Stomach (tissue), 8 donors: ENCODE measurements at regions not wholly inside any gene's neighbourhood (a gene's known extent, or its start where the extent isn't known, plus 50 kb on each side); places are given as distances from the start of the nearest gene placed in this dataset.

Source experiments
- DNase-seq, 2 donors: peaks; one replicate each; pipeline versions ENCODE4 v3.0.0 to v3.0.0-alpha.2; 2013 to 2019
- H3K27ac ChIP-seq, 5 donors: fragments of 200-600 bp in 4 of 5; sonication (generic) in 4 of 5; one replicate each; pipeline ENCODE4 v1.5.1; 2013 to 2019; ENCODE audit warnings: mild to moderate bottlenecking in 1 of 5, moderate library complexity in 1 of 5
- H3K27me3 ChIP-seq, 3 donors: fragments of 200-600 bp; sonication (generic); one replicate each; pipeline ENCODE4 v1.5.1; 2017 to 2019; ENCODE audit warnings: mixed run types in 1 of 3
- H3K36me3 ChIP-seq, 4 donors: fragments of 200-600 bp; sonication (generic); 1 replicate in 3 of 4; 2 replicates in 1 of 4; pipeline ENCODE4 v1.5.1; 2016 to 2019
- H3K4me1 ChIP-seq, 4 donors: fragments of 200-600 bp; sonication (generic); one replicate each; pipeline ENCODE4 v1.5.1; 2016 to 2019
- H3K4me3 ChIP-seq, 4 donors: fragments of 200-600 bp; sonication (generic) in 3 of 4; one replicate each; pipeline ENCODE4 v1.5.1; 2016 to 2019; ENCODE audit warnings: mild to moderate bottlenecking in 1 of 4
- H3K9me3 ChIP-seq, 4 donors: fragments of 200-600 bp; sonication (generic); one replicate each; pipeline ENCODE4 v1.5.1; 2016 to 2019
- CTCF ChIP-seq, 7 experiments: fragments of 450-650 bp in 4 of 7; fragments of 200-600 bp in 3 of 7; sonication (generic) in 3 of 7; IDR thresholded peaks; one replicate each; pipeline ENCODE4 v1.5.1; 2016 to 2019; ENCODE audit warnings: antibody characterized with exemption in 7 of 7, control low read depth in 2 of 7, mild to moderate bottlenecking in 1 of 7
- EP300 ChIP-seq: sonication (generic); formaldehyde crosslinking; IDR thresholded peaks from one replicate; pipeline ENCODE4 v1.6.1; 2017; ENCODE audit warnings: antibody characterized with exemption
- POLR2A ChIP-seq, 4 donors: fragments of 450-650 bp; IDR thresholded peaks; one replicate each; pipeline ENCODE4 v1.6.1; 2016; ENCODE audit warnings: antibody characterized with exemption in 4 of 4, control low read depth in 2 of 4, mild to moderate bottlenecking in 1 of 4, moderate library complexity in 1 of 4
- POLR2AphosphoS5 ChIP-seq, 3 donors: sonication (generic); formaldehyde crosslinking; IDR thresholded peaks; one replicate each; pipeline ENCODE4 v1.6.1; 2016; ENCODE audit warnings: antibody characterized with exemption in 3 of 3
- WGBS, 5 donors: extraction: QIAGEN DNeasy Blood & Tissue Kit in 3 of 5; methylation state at CpG; one replicate each; pipeline versions ENCODE4 v1.1.5 to v1.1.7; 2013 to 2018; 5-methylcytosine and 5-hydroxymethylcytosine counted together
- intact Hi-C: fragments of 100-400 bp; cut with DNase I; formaldehyde crosslinking; loops from one replicate; pipeline ENCODE4 v1.15.1; 2023; ENCODE audit warnings: low total_unique reads
- donor health status: healthy with polysubstance abuse.
- donor health status: Bipolar disorder and iron deficiency.
- donor health status: healthy.

GRCh38 chr1:199932462-199932861 lies 95.0 kb upstream of the NR5A2 start:
- Histone ChIP-seq H3K27ac (no peak overlapping the region), H3K27me3 (no peaks in the 10 kb centered on the region), H3K36me3 (no peaks in the 10 kb centered on the region), H3K9me3 (no peaks in the 10 kb centered on the region), H3K4me3 (no peak overlapping the region), H3K4me1 (no peaks in the 10 kb centered on the region)
- TF ChIP-seq CTCF (IDR thresholded peaks at IDR 0.05), result no peak
- TF ChIP-seq EP300, result no peak
- TF ChIP-seq POLR2A (IDR thresholded peaks at IDR 0.05), result no peak
- TF ChIP-seq POLR2AphosphoS5 (IDR thresholded peaks at IDR 0.05), result no peak
- 75 to 88% (median 82%) methylated on average over 2 of the region's 2 CpGs for whole genome bisulfite sequencing, 5 donors
- intact Hi-C loops, result no loop called here
- no peak for DNase-seq

- 70 to 84% (median 79%) methylated on average over 4 of the region's 4 CpGs for WGBS, 5 donors
Measured at GRCh38 chr1:199936441-199936840, 91.1 kb upstream of the NR5A2 start.

GRCh38 chr1:199937161-199937560 lies 90.3 kb upstream of the NR5A2 start:
- H3K36me3 ChIP-seq, result no peaks in the 10 kb centered on the region
- intact Hi-C loops, result no loop called here
- H3K27me3 ChIP-seq, result no peaks in the 10 kb centered on the region
- H3K9me3 ChIP-seq, result no peaks in the 10 kb centered on the region
- H3K4me1 ChIP-seq, result no peaks in the 10 kb centered on the region
- 86 to 89% (median 88%) methylated on average over 4 of the region's 4 CpGs for WGBS, 5 donors
- H3K27ac ChIP-seq, result no peak overlapping the region
- no peak for DNase-seq
- TF ChIP-seq CTCF (IDR thresholded peaks at IDR 0.05), result no peak
- no peak for TF ChIP-seq POLR2A (IDR thresholded peaks at IDR 0.05)
- TF ChIP-seq EP300, result no peak
- TF ChIP-seq POLR2AphosphoS5 (IDR thresholded peaks at IDR 0.05), result no peak
- no peak overlapping the region for H3K4me3 ChIP-seq

More at GRCh38 chr1:199936441-199936840, 91.1 kb upstream of the NR5A2 start:
- Histone ChIP-seq H3K4me1 (no peaks in the 10 kb centered on the region), H3K27ac (no peak overlapping the region), H3K9me3 (no peaks in the 10 kb centered on the region), H3K27me3 (no peaks in the 10 kb centered on the region), H3K36me3 (no peaks in the 10 kb centered on the region), H3K4me3 (no peak overlapping the region)
- TF ChIP-seq CTCF (IDR thresholded peaks at IDR 0.05), result no peak
- TF ChIP-seq POLR2A (IDR thresholded peaks at IDR 0.05), result no peak
- no peak for TF ChIP-seq EP300
- no peak for TF ChIP-seq POLR2AphosphoS5 (IDR thresholded peaks at IDR 0.05)
- intact Hi-C loops, result no loop called here
- DNase-seq, result no peak

- DNase-seq, result no peak
- intact Hi-C loops, result no loop called here
- no peaks in the 10 kb centered on the region for H3K27me3 ChIP-seq
- 76 to 95% (median 89%) methylated on average over 4 of the region's 4 CpGs for WGBS, 5 donors
- H3K27ac ChIP-seq, result no peak overlapping the region
- no peaks in the 10 kb centered on the region for H3K4me1 ChIP-seq
- no peaks in the 10 kb centered on the region for H3K9me3 ChIP-seq
- no peaks in the 10 kb centered on the region for H3K36me3 ChIP-seq
- TF ChIP-seq POLR2A (IDR thresholded peaks at IDR 0.05), result no peak
- TF ChIP-seq EP300, result no peak
- no peak for TF ChIP-seq CTCF (IDR thresholded peaks at IDR 0.05)
- TF ChIP-seq POLR2AphosphoS5 (IDR thresholded peaks at IDR 0.05), result no peak
- H3K4me3 ChIP-seq, result no peak overlapping the region
Measured at GRCh38 chr1:199937661-199938060, 89.8 kb upstream of the NR5A2 start.
